ENCODE measurements at regions not wholly inside any gene's neighbourhood (a gene's known extent, or its start where the extent isn't known, plus 50 kb on each side); places are given as distances from the start of the nearest gene placed in this dataset.
A peak's percentile ranks its signal among the peaks of the same experiment; 100 is the strongest.

- DNase-seq (ENCODE audit: low read depth): peak; percentile 23
Measured at GRCh38 chr22:45096256-45096907, 67.3 kb upstream of the NUP50 start.

DNA sequence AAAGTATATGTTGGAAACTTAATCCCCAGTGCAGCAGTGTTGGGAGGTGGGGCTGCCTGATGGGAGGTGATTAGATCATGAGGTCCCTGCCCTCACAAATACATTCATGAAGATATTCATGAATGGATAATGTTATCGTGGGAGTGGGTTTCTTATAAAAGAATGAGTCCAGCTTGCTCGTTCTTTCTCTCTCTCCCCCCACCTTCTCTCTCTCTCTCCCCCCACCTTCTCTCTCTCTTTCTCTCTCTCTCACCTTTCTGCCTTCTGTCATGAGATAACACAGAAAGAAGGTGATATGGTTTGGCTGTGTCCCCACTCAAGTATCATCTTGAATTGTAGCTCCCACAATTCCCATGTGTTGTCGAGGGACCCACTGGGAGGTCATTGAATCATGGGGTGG, 66.7 kb upstream of the NUP50 start:
- no peak for DNase-seq (ENCODE audit: low read depth)

DNA sequence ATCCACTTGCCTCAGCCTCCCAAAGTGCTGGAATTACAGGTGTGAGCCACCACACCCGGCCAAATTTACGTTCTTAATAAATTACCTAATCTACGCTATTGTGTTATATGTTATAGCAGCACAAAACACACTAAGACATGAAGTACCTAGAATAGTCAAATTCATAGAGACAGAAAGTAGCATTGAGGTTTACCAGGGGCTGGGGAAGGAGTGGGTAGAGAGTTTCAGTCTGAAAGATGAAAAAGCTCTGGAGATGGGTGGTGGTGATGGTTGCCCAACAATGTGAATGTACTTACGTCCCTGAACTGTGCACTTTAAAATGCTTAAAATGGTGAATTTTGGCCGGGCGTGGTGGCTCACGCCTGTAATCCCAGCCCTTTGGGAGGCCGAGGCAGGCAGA, 65.7 kb upstream of the NUP50 start:
- DNase-seq (ENCODE audit: low read depth): no peak

DNA sequence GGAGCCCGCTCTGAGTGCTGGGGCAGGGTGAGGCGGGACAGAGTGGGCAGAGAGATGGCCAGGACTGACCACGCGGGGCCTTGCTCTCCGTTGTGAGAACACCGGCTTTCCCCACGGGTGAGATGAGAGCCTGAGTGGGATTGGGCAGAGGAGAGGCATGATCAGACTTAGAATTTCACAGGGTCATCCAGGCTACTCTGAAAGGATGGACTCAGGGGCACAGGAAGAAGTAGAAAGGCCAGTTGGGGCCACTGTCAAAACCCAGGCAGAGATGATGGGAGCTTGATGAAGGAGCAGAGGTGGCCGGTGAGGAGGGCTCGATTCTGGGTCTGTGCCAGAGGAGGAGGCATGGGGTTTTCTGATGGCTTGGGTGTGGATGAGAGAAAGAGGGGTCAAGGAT, 63.8 kb upstream of the NUP50 start:
- no peak for DNase-seq (ENCODE audit: low read depth)

DNA sequence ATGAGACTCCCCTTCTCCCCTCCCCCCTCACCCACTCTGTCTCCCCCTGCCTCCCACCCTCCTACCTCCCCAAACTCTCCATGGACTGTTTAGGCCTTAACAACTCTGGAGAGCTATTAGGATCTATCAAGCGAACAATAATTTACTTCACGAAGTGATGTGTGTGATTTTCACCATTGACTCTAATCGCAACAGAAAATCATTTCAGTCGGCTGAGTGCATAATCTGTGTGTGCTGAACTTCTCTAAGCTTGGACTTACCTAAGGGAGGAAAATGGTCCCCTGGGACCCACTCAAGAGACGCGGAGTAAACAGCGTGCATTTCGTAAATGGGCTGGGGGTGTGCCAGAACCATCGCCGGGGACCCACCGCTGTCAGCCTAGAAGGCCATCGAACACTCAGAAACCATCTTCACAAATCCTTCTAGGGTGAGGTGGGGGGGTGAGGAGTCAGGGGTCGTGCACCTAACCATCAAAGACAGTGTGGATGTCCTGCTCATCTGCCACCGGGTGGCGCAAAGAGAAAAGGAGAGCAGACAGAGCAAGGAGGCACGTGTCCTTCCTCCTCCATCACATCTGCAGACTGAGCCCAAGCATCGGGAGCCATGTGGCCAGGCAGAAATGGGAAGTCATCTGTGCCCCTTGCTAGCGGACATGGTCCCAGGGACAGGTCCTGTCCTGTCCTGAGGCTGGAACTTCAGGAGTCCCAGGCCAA, 62.1 kb upstream of the NUP50 start:
- peak; percentile 13 for DNase-seq (ENCODE audit: low read depth)

DNA sequence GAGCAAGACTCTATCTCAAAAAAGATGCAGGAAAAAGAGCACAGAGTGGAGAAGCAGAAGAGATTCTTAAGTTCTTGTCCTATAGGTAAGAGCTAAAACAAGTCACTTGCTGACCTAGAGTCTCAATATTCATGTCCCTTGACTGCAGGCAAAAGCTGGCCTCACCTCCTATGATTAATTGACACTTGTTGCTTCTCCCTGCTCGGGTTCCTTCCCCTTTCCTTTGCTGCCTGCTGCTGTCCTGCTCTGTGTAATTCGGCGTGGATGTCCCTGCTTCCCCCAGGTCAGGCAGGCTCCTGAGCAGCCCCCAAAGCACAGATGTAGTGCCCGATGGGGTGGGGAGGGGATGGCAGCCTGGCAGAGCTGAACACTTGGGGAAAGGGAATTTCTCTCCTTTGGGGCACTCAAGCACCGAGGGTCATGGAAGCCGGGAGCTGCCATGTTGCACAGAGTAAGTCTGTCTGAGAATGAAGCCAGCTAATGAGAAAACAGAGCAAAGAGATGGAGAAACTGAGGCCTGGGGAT, 60.8 kb upstream of the NUP50 start:
- no peak for DNase-seq (ENCODE audit: low read depth)

DNA sequence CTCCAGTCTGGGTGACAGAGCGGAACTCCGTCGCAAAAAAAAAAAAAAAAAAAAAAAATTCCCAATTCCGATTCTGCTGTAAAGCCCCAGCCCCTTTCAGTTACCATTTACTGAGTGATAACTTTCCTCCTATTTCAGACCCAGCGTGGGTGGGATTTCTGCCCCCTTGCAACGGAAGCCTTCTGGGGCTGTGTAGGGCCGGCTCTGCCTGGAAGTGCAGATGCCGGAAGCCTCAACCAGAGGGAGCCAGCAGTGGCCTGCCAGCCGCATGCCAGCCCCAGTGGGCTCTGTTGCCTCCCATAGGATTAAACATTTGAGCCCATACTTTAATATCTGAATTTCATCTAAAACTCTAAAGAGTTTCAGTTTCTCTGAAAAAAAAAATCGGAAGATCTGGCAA, 60.0 kb upstream of the NUP50 start:
- DNase-seq (ENCODE audit: low read depth): no peak

DNA sequence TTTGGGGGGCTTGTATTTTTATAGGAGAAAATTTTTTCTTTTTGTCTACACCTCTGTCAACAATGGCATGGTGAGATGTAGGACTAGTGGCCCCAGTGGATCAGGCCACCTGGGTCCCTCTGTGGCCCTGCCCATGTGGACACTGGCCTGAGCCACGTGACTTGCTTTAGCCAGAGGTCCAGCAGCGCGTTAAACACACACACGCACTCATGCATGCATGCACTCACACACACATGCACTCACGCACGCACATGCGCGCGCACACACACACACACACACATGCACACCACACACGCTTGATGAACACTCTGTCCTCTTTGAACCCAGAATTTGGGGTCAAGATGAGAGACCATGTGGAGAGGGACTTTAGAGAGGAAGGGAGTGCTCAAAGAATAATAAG, 59.4 kb upstream of the NUP50 start:
- no peak for DNase-seq (ENCODE audit: low read depth)

DNA sequence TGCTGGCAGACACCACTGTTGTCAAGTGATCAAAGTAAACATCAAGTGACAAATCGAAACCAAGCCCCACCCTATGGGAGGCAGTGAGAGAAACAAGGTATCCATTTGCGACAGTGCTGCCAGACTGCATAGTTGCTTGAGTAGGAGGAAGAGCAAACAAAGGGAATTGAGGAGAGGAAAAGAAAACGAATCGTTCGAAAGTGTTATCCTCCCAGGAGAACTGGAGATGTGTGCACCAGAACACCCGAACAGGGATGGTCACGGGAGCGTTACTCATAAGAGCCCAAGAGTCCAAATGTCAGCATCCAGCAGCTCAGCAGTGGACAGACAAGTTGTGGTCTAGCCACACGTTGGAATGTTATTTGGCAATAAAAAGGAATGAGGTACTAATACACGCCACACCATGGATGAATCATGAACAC, 58.4 kb upstream of the NUP50 start:
- peak; percentile 90 for DNase-seq (ENCODE audit: low read depth)

DNA sequence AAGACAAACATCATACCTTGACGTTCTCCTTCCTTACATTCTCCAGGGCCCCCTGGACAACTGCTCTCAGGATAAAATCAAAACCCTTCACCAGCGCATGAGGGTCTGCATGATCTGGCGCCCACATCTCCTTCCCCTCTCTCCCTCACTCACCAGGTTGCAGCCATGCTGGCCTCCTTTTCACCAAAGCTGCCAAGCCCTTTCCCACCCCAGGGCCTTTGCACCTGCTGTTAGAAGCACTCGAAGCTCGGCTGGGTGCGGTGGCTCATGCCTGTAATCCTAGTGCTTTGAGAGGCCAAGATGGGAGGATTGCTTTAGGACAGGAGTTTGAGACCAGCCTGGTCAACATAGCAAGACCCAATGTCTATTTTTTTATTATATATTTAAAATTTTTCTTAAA, 56.1 kb upstream of the NUP50 start:
- DNase-seq (ENCODE audit: low read depth): no peak

- peak; percentile 78 for DNase-seq (ENCODE audit: low read depth)
Measured at GRCh38 chr22:45112136-45112879, 51.4 kb upstream of the NUP50 start.
